Fibroblast of skin of scalp (primary cell): ENCODE measurements at regions not wholly inside any gene's neighbourhood (a gene's known extent, or its start where the extent isn't known, plus 50 kb on each side); places are given as distances from the start of the nearest gene placed in this dataset.

Experiments
- DNase-seq: peaks from one replicate; pipeline ENCODE4 v3.0.0-alpha.2; 2013

GRCh38 chr6:210778-211374 is 81.4 kb upstream of the DUSP22 start:
- DNase-seq: no peak

GRCh38 chr6:211871-212497 is 80.3 kb upstream of the DUSP22 start:
- no peak for DNase-seq

DNA sequence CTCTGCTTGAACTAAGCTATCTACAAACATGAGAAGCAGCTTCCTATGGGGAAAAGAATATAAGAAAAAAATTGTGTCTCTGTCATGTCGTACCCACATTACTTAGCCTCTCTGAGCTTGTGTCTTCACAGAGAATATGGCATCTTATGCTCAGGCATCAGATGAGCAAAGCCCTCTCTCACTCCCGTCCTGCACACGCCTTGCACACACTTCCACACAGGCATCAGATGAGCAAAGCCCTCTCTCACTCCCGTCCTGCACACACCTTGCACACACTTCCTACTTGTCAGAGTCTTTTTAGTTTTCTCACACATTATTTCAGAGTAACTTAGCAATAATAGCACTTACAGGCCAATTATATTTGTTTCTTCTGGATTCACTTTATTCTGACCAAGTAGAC is 79.0 kb upstream of the DUSP22 start:
- no peak for DNase-seq

- no peak for DNase-seq
These were observed 77.9 kb upstream of the DUSP22 start for GRCh38 chr6:214428-214827.

- no peak for DNase-seq
These were observed 76.8 kb upstream of the DUSP22 start for GRCh38 chr6:215335-216034.

- no peak for DNase-seq
These were observed 75.1 kb upstream of the DUSP22 start for GRCh38 chr6:217048-217659.

GRCh38 chr6:218153-219018 is 73.9 kb upstream of the DUSP22 start:
- DNase-seq: no peak

GRCh38 chr6:219019-219570 is 73.2 kb upstream of the DUSP22 start:
- DNase-seq: no peak

DNA sequence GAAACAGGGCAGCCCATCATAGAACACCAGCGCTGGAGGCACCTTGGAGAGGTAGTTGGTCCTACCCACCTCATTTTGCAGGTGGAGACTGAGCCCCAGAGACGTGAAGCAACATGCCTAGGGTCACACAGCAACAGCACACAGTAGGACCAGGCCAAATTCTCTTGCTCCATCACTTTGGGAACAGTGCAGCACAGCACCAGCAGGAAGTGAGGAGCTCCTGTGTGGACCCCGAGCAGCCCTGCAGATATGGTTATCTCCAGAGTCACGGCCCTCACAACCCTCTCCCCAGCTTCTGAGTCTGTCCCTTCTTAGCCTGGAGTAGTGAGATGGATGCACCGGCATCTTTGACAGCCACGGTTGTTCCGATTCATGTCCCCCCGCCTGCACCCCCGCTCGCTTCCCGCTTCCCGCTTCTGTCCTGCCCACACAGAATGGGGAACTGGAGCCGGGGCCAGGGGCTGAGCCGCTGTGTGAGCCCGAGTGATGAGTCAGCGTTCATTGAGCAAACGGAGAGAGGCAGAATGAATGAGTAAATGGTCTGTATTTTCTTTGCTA is 72.6 kb upstream of the DUSP22 start:
- peak; percentile 33 for DNase-seq

DNA sequence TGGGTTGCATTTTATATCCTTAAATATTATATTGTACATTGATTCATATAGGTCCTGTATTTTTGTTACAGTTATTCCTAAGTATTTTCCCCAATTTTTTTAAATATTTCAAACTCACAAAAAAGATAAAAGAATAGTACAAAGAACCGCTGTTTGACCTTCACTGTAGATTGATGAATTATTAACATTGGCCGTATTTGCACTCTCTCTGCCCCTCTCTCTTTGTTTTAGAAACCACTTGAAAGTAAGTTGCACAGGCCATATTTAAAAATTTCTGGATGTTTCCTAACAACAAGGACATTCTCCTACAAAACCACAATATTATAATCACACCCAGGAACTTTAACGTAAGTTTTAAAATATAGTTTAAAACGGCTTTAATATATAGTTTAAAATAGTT is 72.0 kb upstream of the DUSP22 start:
- no peak for DNase-seq

DNA sequence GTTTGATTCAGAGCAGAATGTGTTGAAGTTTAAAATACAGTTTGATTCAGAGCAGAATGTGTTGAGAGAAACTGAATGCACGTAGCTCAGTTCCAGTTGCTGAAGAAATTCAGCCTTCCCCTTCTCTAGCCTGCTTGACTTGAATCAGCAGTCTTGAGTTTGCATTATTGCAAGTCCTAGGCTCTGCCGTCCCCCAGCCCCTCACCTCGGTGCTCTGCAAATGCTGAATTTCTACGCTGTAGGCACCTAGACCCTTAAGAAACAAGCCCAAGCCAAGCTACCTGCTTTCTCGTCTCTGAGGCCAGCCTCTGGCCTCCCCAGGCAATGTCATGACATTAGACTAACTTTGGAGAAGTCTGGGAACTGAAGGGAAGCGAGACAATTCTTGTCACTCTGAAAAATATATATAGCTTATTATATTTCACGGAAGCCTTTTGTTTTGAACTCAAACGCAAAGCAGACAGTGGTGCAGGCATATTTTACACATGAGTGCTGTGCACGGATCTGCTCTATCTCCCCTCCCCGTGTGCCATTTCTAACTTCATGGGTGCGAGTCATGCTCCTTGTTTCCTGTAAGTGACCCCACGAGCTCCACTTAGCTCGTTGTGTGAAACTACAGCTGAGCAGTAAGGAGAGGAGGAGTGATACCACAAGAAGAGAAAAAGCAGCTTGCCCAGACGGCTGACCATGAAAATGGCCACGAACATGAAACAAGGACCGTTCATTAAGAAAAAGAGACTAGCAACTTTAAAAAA is 71.4 kb upstream of the DUSP22 start:
- peak; percentile 40 for DNase-seq

DNA sequence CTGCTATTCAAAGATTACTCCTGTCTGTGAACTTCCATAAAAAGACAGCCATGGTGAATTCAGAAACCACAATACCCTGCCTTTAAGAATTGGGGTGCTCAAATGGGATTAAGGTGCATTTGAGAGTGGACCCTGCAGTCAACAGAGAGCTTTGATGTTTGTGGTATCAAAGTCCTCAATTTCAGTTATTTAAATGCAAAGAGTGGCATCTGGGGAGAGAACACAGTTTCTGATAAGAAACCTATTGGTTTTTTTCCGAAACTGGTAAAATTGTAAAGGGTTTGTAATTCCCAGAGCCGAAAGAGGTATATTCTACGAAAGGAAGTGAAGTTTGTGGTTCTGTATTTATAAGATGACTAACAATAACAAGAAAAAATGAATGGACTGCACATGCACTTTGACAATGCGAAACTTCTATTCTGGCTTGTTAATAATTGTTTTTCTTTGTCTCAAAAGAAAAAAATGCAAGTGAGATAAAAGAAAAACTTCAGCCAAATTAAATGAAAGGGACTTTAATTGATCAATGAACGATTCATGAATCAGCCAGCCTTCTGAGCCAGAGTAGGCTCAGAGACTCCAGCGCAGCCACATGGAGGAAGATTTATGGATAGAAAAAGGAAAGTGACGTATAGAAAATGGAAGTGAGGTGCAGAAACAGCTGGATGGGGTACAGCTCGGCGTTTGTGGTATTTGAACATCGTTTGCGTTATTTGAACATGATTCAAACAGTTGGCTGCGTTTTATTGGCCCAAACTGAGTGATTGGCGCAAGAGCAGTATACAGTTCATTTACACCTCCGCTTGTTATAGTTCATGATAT is 70.5 kb upstream of the DUSP22 start:
- DNase-seq: no peak

- DNase-seq: no peak
These were observed 69.8 kb upstream of the DUSP22 start for GRCh38 chr6:222468-222867.

DNA sequence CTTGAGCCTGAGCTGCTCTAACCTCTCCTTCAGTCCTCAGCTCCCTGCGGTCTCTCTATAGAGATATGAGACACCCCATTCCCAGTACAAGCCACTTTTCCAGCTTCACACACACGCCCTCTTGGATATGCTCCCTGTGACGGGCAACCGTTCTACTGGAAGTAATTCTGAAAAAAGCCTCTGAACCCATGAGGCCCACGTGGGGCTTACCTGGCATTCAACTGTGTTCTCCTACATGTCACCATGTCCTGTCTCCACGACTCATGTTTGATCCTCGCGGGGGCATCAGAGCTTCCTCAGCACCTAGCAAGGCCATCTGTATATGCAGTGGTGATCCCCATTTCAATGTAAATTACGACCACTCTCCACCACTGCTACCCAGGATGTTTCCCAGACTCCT is 69.2 kb upstream of the DUSP22 start:
- no peak for DNase-seq

GRCh38 chr6:223763-224162 is 68.5 kb upstream of the DUSP22 start:
- DNase-seq: no peak

GRCh38 chr6:224350-224749 is 67.9 kb upstream of the DUSP22 start:
- no peak for DNase-seq

- no peak for DNase-seq
These were observed 67.1 kb upstream of the DUSP22 start for GRCh38 chr6:225121-225721.

- DNase-seq: no peak
These were observed 66.4 kb upstream of the DUSP22 start for GRCh38 chr6:225907-226306.

- DNase-seq: no peak
These were observed 65.7 kb upstream of the DUSP22 start for GRCh38 chr6:226516-227073.
